ENCODE measurements at regions not wholly inside any gene's neighbourhood (a gene's known extent, or its start where the extent isn't known, plus 50 kb on each side); places are given as distances from the start of the nearest gene placed in this dataset.
"Not testable (repeated sequence)": the region's sequence is repeated elsewhere in the genome, so short reads cannot be mapped to it uniquely, and the experiment has no call there.

DNA sequence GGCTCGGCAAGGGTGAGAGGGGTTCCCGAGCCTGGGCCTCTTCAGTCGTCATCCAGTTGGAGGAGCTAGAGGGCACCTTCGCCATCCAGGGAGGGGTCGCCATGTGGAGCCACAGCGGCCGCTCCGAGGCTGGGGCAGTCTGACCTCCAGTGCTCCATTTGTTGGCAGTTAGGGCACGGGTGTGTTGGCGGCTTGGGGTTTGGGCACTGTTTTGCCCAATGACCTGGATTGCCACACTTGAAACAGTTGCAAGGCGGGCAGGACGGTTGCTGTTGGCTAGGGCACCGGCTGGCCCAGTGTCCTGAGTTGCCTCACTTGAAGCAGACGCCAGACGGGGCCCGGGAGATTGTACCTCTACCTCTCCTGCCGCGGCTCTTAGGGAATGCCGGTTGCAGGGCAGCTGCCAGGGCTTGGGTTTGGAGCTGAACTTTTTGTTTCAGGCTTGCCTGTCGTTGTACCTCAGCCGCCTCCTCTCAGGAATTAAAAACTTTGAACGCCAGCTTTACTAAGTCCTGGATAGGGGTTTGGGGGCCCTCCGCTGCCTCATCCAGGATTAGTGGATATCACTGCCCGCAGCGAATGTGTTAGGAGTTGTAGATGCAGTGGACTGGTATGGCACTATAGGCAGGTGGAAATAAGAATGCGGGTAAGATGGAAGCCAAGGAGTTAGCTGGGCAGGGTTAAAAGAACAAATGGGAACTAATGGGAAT is 639.9 kb upstream of the DPP6 start:
- TF ChIP-seq EZH2 (IDR thresholded peaks at IDR 0.05; ENCODE audit: insufficient read depth, poor library complexity, severe bottlenecking); EZH2phosphoT487 (IDR thresholded peaks at IDR 0.05; ENCODE audit: insufficient read depth, low read depth): not testable (repeated sequence)
